LNCaP clone FGC (cell line): ENCODE measurements at regions not wholly inside any gene's neighbourhood (a gene's known extent, or its start where the extent isn't known, plus 50 kb on each side); places are given as distances from the start of the nearest gene placed in this dataset.

ENCODE experiments used
- DNase-seq: peaks from one replicate; pipeline ENCODE4 v3.0.0-alpha.2; 2011; ENCODE audit warnings: low read depth
- H3K4me3 ChIP-seq: 2 replicates; pipeline ENCODE4 v1.5.1; 2011; ENCODE audit warnings: mild to moderate bottlenecking, low read depth, low read length, control low read depth
- TF ChIP-seq, protein P1 (sequence below): IDR thresholded peaks from 2 replicates; pipeline ENCODE4 v1.5.1; 2012; ENCODE audit warnings: mild to moderate bottlenecking; ENCODE audit not compliant: control insufficient read depth, insufficient read depth; ENCODE audit errors: extremely low read depth

DNA sequence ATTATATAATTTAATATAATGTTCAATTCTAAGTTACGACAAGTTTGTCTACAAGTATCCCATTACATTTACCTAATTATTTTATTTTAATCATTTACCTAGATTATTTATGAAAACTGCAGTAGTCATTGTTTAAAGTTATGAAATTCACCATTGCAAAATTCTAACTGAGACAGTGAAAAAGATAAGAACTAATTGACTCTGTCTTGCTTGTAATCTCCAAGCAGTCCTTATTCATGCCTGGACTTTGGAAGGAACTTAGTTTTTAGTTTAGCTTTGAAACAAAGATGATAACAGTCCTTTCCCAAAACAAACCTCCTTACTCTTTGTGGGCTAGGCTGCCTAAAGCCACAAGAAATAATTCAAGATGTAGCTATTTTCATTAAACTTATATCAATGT, 165.0 kb downstream of the SUCNR1 start:
- DNase-seq, result no peak
- TF ChIP-seq, protein P1, sequence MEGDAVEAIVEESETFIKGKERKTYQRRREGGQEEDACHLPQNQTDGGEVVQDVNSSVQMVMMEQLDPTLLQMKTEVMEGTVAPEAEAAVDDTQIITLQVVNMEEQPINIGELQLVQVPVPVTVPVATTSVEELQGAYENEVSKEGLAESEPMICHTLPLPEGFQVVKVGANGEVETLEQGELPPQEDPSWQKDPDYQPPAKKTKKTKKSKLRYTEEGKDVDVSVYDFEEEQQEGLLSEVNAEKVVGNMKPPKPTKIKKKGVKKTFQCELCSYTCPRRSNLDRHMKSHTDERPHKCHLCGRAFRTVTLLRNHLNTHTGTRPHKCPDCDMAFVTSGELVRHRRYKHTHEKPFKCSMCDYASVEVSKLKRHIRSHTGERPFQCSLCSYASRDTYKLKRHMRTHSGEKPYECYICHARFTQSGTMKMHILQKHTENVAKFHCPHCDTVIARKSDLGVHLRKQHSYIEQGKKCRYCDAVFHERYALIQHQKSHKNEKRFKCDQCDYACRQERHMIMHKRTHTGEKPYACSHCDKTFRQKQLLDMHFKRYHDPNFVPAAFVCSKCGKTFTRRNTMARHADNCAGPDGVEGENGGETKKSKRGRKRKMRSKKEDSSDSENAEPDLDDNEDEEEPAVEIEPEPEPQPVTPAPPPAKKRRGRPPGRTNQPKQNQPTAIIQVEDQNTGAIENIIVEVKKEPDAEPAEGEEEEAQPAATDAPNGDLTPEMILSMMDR, result no peak
- no peak overlapping the region for H3K4me3 ChIP-seq

DNA sequence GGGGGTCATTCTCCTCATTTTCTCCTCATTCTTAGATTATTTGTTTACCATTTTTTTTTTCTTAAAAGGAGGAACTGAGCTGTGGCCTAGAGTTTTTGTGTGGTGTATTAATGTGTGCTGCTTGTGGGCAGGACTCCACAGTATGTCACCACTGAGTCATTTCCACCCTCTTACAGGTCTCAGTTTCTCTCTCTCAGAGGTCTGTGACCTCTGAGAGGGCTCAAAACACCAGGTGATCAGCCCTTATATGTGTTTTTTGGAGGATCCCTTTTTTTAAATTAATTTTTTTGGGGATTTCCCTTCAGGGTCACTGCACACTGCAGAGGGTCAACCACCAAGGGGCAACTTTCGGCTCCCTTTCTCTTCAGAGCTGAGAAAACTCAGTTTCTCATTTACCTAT, 166.4 kb downstream of the SUCNR1 start:
- no peak for DNase-seq
- no peak overlapping the region for H3K4me3 ChIP-seq
- TF ChIP-seq, protein P1, result no peak

DNA sequence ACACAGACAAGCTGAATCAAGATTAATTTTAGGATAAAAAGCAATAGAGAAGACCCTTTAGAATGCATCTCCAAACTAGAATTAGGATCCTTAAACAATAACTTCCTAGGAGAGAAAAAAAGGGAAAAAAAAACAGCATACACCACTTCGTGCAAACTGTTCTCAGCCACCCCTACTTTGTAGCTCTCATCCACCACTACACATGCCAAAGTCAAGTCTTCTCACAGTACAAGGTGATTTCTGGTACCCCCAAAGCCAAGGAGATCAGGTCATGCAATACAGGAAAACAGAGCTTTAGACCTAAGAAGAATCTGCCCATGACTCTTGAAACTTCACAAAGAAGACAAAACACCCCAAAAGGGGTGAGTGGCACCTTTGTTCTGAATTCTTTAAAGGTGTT, 166.9 kb downstream of the SUCNR1 start:
- no peak overlapping the region for H3K4me3 ChIP-seq
- DNase-seq, result no peak
- TF ChIP-seq, protein P1, result no peak

DNA sequence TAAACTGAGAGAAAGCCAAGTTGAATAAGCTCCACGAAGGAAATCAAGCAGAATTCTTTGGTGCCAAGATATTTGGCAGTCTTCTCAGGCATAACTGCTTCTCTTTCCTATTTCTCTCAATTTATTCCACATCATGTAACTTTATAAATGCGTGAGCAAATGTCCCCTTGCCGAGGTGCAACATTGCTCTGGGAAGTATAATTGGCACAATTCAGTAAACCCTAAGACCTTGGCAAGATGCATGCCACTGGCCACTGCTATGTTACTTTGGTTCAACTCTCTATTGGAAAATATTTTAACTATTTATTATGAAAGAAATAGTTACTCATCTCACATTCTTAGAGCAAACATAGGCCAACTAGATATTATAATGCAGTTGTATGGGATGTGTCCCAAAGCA, 170.2 kb downstream of the SUCNR1 start:
- TF ChIP-seq, protein P1, result no peak
- H3K4me3 ChIP-seq, result no peak overlapping the region
- DNase-seq, result no peak

DNA sequence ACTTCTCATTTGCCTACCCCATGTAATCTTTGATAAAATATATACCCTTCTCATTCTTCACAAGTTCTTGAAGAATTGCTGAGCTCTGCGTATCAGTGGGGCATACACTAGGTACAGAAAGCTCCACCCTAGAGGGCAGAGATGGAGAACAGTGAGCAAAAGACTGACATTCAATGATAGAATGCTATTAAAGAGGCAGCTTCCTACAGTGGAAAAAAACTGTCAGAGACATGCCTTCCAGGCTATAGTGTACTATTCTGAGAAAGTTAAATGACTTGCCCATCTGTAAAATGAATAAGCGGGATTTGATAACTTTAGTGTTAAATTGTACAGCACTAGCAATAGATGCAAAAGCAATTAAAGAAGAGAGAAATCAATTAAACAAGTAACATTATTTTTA, 172.8 kb downstream of the SUCNR1 start:
- no peak overlapping the region for H3K4me3 ChIP-seq
- TF ChIP-seq, protein P1, result no peak
- no peak for DNase-seq

GRCh38 chr3:152047465-152047864, 174.0 kb downstream of the SUCNR1 start:
- H3K4me3 ChIP-seq, result no peak overlapping the region
- TF ChIP-seq, protein P1, result no peak
- no peak for DNase-seq

- TF ChIP-seq, protein P1, result no peak
- DNase-seq, result no peak
- H3K4me3 ChIP-seq, result no peak overlapping the region
Measured at GRCh38 chr3:152048831-152049230, 175.4 kb downstream of the SUCNR1 start.
